Trophoblast cell (in vitro differentiated cells and primary cell): ENCODE measurements at regions not wholly inside any gene's neighbourhood (a gene's known extent, or its start where the extent isn't known, plus 50 kb on each side); places are given as distances from the start of the nearest gene placed in this dataset.

Experiments used
- DNase-seq, 2 donors: peaks; one replicate each; pipeline ENCODE4 v3.0.0-alpha.2; 2016
- H2AFZ ChIP-seq: 2 replicates; pipeline ENCODE4 v1.6.1; 2013; ENCODE audit warnings: low read length, moderate library complexity, mild to moderate bottlenecking; ENCODE audit not compliant: insufficient read depth, poor library complexity
- H2AK5ac ChIP-seq: 2 replicates; pipeline ENCODE4 v1.6.1; 2013; ENCODE audit warnings: mild to moderate bottlenecking, low read length
- H2BK120ac ChIP-seq: 2 replicates; pipeline ENCODE4 v1.6.1; 2013; ENCODE audit warnings: low read length, mild to moderate bottlenecking, moderate library complexity; ENCODE audit not compliant: insufficient read depth, poor library complexity
- H2BK12ac ChIP-seq: 2 replicates; pipeline ENCODE4 v1.6.1; 2013; ENCODE audit warnings: mild to moderate bottlenecking, low read length, moderate library complexity
- H2BK5ac ChIP-seq: 2 replicates; pipeline ENCODE4 v1.6.1; 2013; ENCODE audit warnings: low read length, low read depth, moderate library complexity, mild to moderate bottlenecking; ENCODE audit not compliant: poor library complexity
- H3K14ac ChIP-seq: 2 replicates; pipeline ENCODE4 v1.6.1; 2013; ENCODE audit warnings: mild to moderate bottlenecking, low read length
- H3K18ac ChIP-seq: 2 replicates; pipeline ENCODE4 v1.6.1; 2013; ENCODE audit warnings: mild to moderate bottlenecking, low read length
- H3K23ac ChIP-seq: 2 replicates; pipeline ENCODE4 v1.6.1; 2013; ENCODE audit warnings: low read length
- H3K27ac ChIP-seq: 2 replicates; pipeline ENCODE4 v1.5.1; 2013; ENCODE audit warnings: low read depth, mild to moderate bottlenecking, inconsistent platforms, low read length, moderate library complexity
- H3K27me3 ChIP-seq: 2 replicates; pipeline ENCODE4 v1.6.1; 2013; ENCODE audit warnings: inconsistent platforms, mild to moderate bottlenecking, low read length, moderate library complexity; ENCODE audit not compliant: insufficient read depth
- H3K36me3 ChIP-seq, 2 experiments: 1 replicate in 1 of 2; 2 replicates in 1 of 2; pipeline ENCODE4 v1.6.1; 2013; ENCODE audit warnings: low read length in 2 of 2, mild to moderate bottlenecking in 2 of 2, moderate library complexity in 1 of 2; ENCODE audit not compliant: insufficient read depth in 2 of 2, control insufficient read depth in 1 of 2
- H3K4ac ChIP-seq: 2 replicates; pipeline ENCODE4 v1.6.1; 2013; ENCODE audit warnings: low read depth, mild to moderate bottlenecking, low read length, moderate library complexity
- H3K4me1 ChIP-seq, 2 experiments: 1 replicate in 1 of 2; 2 replicates in 1 of 2; pipeline ENCODE4 v1.6.1; 2013; ENCODE audit warnings: low read length in 2 of 2, mild to moderate bottlenecking in 2 of 2, moderate library complexity in 1 of 2; ENCODE audit not compliant: insufficient read depth in 2 of 2, control insufficient read depth in 1 of 2
- H3K4me2 ChIP-seq: 2 replicates; pipeline ENCODE4 v1.6.1; 2013; ENCODE audit warnings: inconsistent platforms, mild to moderate bottlenecking, low read length, moderate library complexity
- H3K4me3 ChIP-seq: 2 replicates; pipeline ENCODE4 v1.5.1; 2013; ENCODE audit warnings: mild to moderate bottlenecking, low read depth, low read length, inconsistent platforms
- H3K79me1 ChIP-seq: one replicate; pipeline ENCODE4 v1.6.1; 2013; ENCODE audit warnings: low read length
- H3K79me2 ChIP-seq: 2 replicates; pipeline ENCODE4 v1.6.1; 2013; ENCODE audit warnings: low read length, mild to moderate bottlenecking; ENCODE audit not compliant: control insufficient read depth, insufficient read depth, poor library complexity
- H3K9ac ChIP-seq: 2 replicates; pipeline ENCODE4 v1.6.1; 2013; ENCODE audit warnings: mild to moderate bottlenecking, low read length
- H3K9me3 ChIP-seq: 2 replicates; pipeline ENCODE4 v1.6.1; 2013; ENCODE audit warnings: low read depth, mild to moderate bottlenecking, control low read depth, inconsistent platforms, low read length; ENCODE audit not compliant: insufficient read depth
- H4K12ac ChIP-seq: 2 replicates; pipeline ENCODE4 v1.6.1; 2013; ENCODE audit warnings: low read depth, mild to moderate bottlenecking, low read length, moderate library complexity
- H4K8ac ChIP-seq: 2 replicates; pipeline ENCODE4 v1.6.1; 2013; ENCODE audit warnings: low read depth, mild to moderate bottlenecking, low read length, moderate library complexity
- H4K91ac ChIP-seq: one replicate; pipeline ENCODE4 v1.6.1; 2013; ENCODE audit warnings: low read depth, mild to moderate bottlenecking, low read length, moderate library complexity
- WGBS: extraction: QIAGEN DNeasy Blood & Tissue Kit; methylation state at CpG from one replicate; pipeline ENCODE4 v1.1.7; 2013; ENCODE audit warnings: missing lambda C conversion rate; ENCODE audit not compliant: insufficient read length, insufficient coverage; ENCODE audit errors: extremely low coverage; 5-methylcytosine and 5-hydroxymethylcytosine counted together

GRCh38 chr6:113381232-113381631 is 475.9 kb upstream of the MARCKS start:
- no peak overlapping the region for H3K4me3 ChIP-seq
- no peak overlapping the region for H3K9ac ChIP-seq
- H4K91ac ChIP-seq = no peak overlapping the region
- H3K4ac ChIP-seq = no peak overlapping the region
- no peak overlapping the region for H2BK12ac ChIP-seq
- no peak overlapping the region for H2AFZ ChIP-seq
- no peak overlapping the region for H3K18ac ChIP-seq
- H2BK120ac ChIP-seq = no peak overlapping the region
- H3K14ac ChIP-seq = no peak overlapping the region
- no peaks in the 10 kb centered on the region for H3K4me1 ChIP-seq
- no peak overlapping the region for H2AK5ac ChIP-seq
- no peak overlapping the region for H3K23ac ChIP-seq
- H3K79me2 ChIP-seq = no peaks in the 10 kb centered on the region
- no peak overlapping the region for H4K8ac ChIP-seq
- no peak overlapping the region for H3K27ac ChIP-seq
- no peak overlapping the region for H3K4me2 ChIP-seq
- no peaks in the 10 kb centered on the region for H3K9me3 ChIP-seq
- no peaks in the 10 kb centered on the region for H3K27me3 ChIP-seq
- H4K12ac ChIP-seq = no peak overlapping the region
- H2BK5ac ChIP-seq = no peak overlapping the region
- DNase-seq = no peak
- H3K79me1 ChIP-seq = no peaks in the 10 kb centered on the region
- H3K36me3 ChIP-seq = no peaks in the 10 kb centered on the region

DNA sequence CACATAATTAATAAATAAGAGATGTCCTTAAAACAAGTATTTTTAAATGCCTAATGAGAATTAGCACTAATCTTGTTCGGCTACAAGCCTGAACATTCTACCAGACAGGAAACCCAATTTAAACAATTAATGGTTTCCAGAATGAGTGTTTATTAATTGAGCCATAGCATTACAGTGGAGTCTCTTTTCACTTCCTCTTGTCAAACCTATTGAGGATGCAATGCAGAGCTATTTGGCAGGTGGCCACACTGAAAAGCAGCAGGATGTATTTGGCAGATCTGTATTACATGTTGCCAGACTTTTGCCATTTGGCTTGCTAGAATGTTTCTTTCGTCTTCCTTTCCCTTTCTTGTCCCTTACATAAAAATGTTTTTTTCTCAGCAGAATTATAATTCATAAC is 475.2 kb upstream of the MARCKS start:
- Histone ChIP-seq H3K79me1 (no peaks in the 10 kb centered on the region), H3K4me3 (no peak overlapping the region), H3K23ac (no peak overlapping the region), H3K79me2 (no peaks in the 10 kb centered on the region), H3K4ac (no peak overlapping the region), H2BK120ac (no peak overlapping the region), H3K36me3 (no peaks in the 10 kb centered on the region), H3K18ac (no peak overlapping the region), H2AK5ac (no peak overlapping the region), H4K91ac (no peak overlapping the region), H4K12ac (no peak overlapping the region), H3K27me3 (no peaks in the 10 kb centered on the region), H2AFZ (no peak overlapping the region), H4K8ac (no peak overlapping the region), H2BK12ac (no peak overlapping the region), H3K4me2 (no peak overlapping the region), H3K9ac (no peak overlapping the region), H3K14ac (no peak overlapping the region), H3K4me1 (no peaks in the 10 kb centered on the region), H3K9me3 (no peaks in the 10 kb centered on the region), H3K27ac (no peak overlapping the region), H2BK5ac (no peak overlapping the region)
- WGBS = no CpG with 5 or more reads among the region's 2 CpGs
- no peak for DNase-seq

DNA sequence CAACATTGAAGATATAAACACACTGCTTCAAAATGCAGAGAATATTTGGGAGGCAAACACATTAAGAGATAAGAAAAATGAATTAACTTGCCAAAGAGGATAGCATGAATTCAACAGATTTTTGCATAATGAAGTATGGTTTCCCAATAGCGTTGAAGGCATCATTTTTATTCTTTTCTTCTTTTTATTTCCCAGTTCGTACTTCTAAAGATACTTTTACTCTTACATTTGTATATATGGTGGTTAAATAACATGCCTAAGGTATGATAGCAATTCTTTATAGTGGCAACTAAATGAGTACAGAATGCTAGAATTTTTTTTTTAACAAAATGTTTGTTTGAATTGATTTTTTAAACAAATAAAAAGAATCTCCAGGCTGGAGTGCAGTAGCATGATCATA is 473.4 kb upstream of the MARCKS start:
- H2AFZ ChIP-seq = no peak overlapping the region
- H3K4me3 ChIP-seq = no peak overlapping the region
- no peak overlapping the region for H4K8ac ChIP-seq
- H3K27ac ChIP-seq = no peak overlapping the region
- H3K36me3 ChIP-seq = no peaks in the 10 kb centered on the region
- H3K14ac ChIP-seq = no peak overlapping the region
- H2BK5ac ChIP-seq = no peak overlapping the region
- no peak overlapping the region for H3K4ac ChIP-seq
- no peak overlapping the region for H4K91ac ChIP-seq
- H4K12ac ChIP-seq = no peak overlapping the region
- no peak overlapping the region for H2BK12ac ChIP-seq
- no peaks in the 10 kb centered on the region for H3K79me2 ChIP-seq
- no peak overlapping the region for H3K18ac ChIP-seq
- no peak overlapping the region for H2AK5ac ChIP-seq
- no peaks in the 10 kb centered on the region for H3K27me3 ChIP-seq
- H3K79me1 ChIP-seq = no peaks in the 10 kb centered on the region
- H3K23ac ChIP-seq = no peak overlapping the region
- no peak overlapping the region for H2BK120ac ChIP-seq
- WGBS = no CpG with 5 or more reads among the region's 2 CpGs
- no peak for DNase-seq
- no peaks in the 10 kb centered on the region for H3K4me1 ChIP-seq
- no peak overlapping the region for H3K4me2 ChIP-seq
- no peaks in the 10 kb centered on the region for H3K9me3 ChIP-seq
- no peak overlapping the region for H3K9ac ChIP-seq

GRCh38 chr6:113385020-113385431 is 472.1 kb upstream of the MARCKS start:
- WGBS = no CpG with 5 or more reads among the region's 2 CpGs
- H3K4me3 ChIP-seq = no peak overlapping the region
- no peak overlapping the region for H3K23ac ChIP-seq
- no peaks in the 10 kb centered on the region for H3K9me3 ChIP-seq
- H3K18ac ChIP-seq = no peak overlapping the region
- no peaks in the 10 kb centered on the region for H3K27me3 ChIP-seq
- no peak overlapping the region for H2BK5ac ChIP-seq
- H2AFZ ChIP-seq = no peak overlapping the region
- H4K12ac ChIP-seq = no peak overlapping the region
- H3K36me3 ChIP-seq = no peaks in the 10 kb centered on the region
- no peaks in the 10 kb centered on the region for H3K79me1 ChIP-seq
- no peak overlapping the region for H3K27ac ChIP-seq
- H3K14ac ChIP-seq = no peak overlapping the region
- H2BK12ac ChIP-seq = no peak overlapping the region
- H3K4me2 ChIP-seq = no peak overlapping the region
- no peak overlapping the region for H3K9ac ChIP-seq
- no peak overlapping the region for H2BK120ac ChIP-seq
- H3K4ac ChIP-seq = no peak overlapping the region
- no peak overlapping the region for H2AK5ac ChIP-seq
- no peak for DNase-seq
- no peaks in the 10 kb centered on the region for H3K4me1 ChIP-seq
- no peaks in the 10 kb centered on the region for H3K79me2 ChIP-seq
- no peak overlapping the region for H4K8ac ChIP-seq
- no peak overlapping the region for H4K91ac ChIP-seq

- no peak for DNase-seq
- H2BK5ac ChIP-seq = no peak overlapping the region
- WGBS = no CpG with 5 or more reads among the region's 2 CpGs
- H3K79me2 ChIP-seq = no peaks in the 10 kb centered on the region
- H3K4ac ChIP-seq = no peak overlapping the region
- no peak overlapping the region for H2BK120ac ChIP-seq
- no peak overlapping the region for H3K27ac ChIP-seq
- H2BK12ac ChIP-seq = no peak overlapping the region
- no peaks in the 10 kb centered on the region for H3K36me3 ChIP-seq
- H3K4me2 ChIP-seq = no peak overlapping the region
- no peak overlapping the region for H4K12ac ChIP-seq
- no peak overlapping the region for H2AK5ac ChIP-seq
- no peaks in the 10 kb centered on the region for H3K4me1 ChIP-seq
- no peak overlapping the region for H2AFZ ChIP-seq
- no peaks in the 10 kb centered on the region for H3K9me3 ChIP-seq
- no peaks in the 10 kb centered on the region for H3K27me3 ChIP-seq
- no peak overlapping the region for H4K91ac ChIP-seq
- H3K18ac ChIP-seq = no peak overlapping the region
- no peak overlapping the region for H3K14ac ChIP-seq
- no peaks in the 10 kb centered on the region for H3K79me1 ChIP-seq
- no peak overlapping the region for H4K8ac ChIP-seq
- H3K9ac ChIP-seq = no peak overlapping the region
- no peak overlapping the region for H3K4me3 ChIP-seq
- no peak overlapping the region for H3K23ac ChIP-seq
Observed at GRCh38 chr6:113388996-113389395, 468.1 kb upstream of the MARCKS start.
